ENCODE measurements at regions not wholly inside any gene's neighbourhood (a gene's known extent, or its start where the extent isn't known, plus 50 kb on each side); places are given as distances from the start of the nearest gene placed in this dataset.

DNA sequence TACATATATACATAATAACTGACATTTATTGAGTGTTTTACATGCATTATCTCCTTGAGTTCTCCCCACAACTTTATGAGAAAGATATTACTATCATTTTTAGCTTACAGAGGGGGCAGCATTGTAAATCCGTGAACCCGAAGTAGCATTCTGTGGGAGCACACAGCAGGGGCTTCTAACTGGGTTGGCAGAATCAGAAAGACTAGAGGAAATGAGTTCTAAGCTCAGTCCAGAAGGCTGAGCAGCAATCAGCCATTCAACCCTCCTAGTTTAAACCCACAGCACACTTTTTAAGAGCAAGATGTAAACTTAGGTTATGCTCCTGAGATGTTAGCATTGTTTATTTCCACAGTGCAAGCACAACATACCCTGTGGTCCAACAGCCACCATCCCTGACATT lies 177.2 kb downstream of the TMEM38B start:
- no TSS peak for BruUV-seq (replicated peaks)
- Histone ChIP-seq H4K20me1 (replicated peaks; ENCODE audit: control insufficient read depth, extremely low read depth, insufficient read depth, low read length) (no peaks in the 10 kb centered on the region), H3K79me2 (ENCODE audit: control insufficient read depth, insufficient read depth, low read length) (no peaks in the 10 kb centered on the region), H3K9ac (replicated peaks; ENCODE audit: extremely low read depth, insufficient read depth, low read length) (no peak overlapping the region), H3K27me3 (ENCODE audit: control insufficient read depth in 2 of 2, insufficient read depth in 2 of 2, low read length in 2 of 2) (no peaks in the 10 kb centered on the region), H3K9me3 (replicated peaks; ENCODE audit: control insufficient read depth, insufficient read depth, low read length) (no peaks in the 10 kb centered on the region), H3K4me2 (ENCODE audit: insufficient read depth, low read length) (no peak overlapping the region), H3K27ac (ENCODE audit: insufficient read depth, low read depth, low read length) (no peak overlapping the region), H3K4me1 (ENCODE audit: control insufficient read depth, extremely low read depth, insufficient read depth, low read length) (no peaks in the 10 kb centered on the region), H2AFZ (ENCODE audit: low read depth, low read length) (no peak overlapping the region), H3K36me3 (ENCODE audit: control insufficient read depth in 2 of 2, extremely low read depth in 1 of 2, insufficient read depth in 2 of 2, low read length in 2 of 2) (no peaks in the 10 kb centered on the region), H3K9me1 (replicated peaks; ENCODE audit: control insufficient read depth, extremely low read depth, insufficient read depth, low read length) (no peaks in the 10 kb centered on the region), H3K4me3 (replicated peaks in 1 of 3; ENCODE audit: insufficient read depth in 1 of 3, low read depth in 1 of 3, low read length in 3 of 3) (no peak overlapping the region)
- intact Hi-C loops (cut with micrococcal nuclease) (no loop called here), dilution Hi-C loops (cut with MboI; ENCODE audit: extremely low pct_ligation_motif_present, low sequenced_read_pairs) (no loop called here)
- CTCF ChIA-PET, result interaction anchor here (0.9 to 1.4 kb wide), 2 partner anchors 10 to 12 kb away, joined by 3 to 7 read pairs; no protein-coding TSS in a partner anchor
- FAIRE-seq, result no peak
- POLR2A ChIA-PET, result no interaction called here
- DNase-seq (ENCODE audit: low read depth, low spot score), result no peak
- TF ChIP-seq MAX (IDR thresholded peaks at IDR 0.05; ENCODE audit: insufficient read depth, insufficient read length) (no peak), GATA2 (IDR thresholded peaks at IDR 0.05; ENCODE audit: insufficient read depth, insufficient read length, low read depth, low read length) (no peak), FOS (IDR thresholded peaks at IDR 0.05; ENCODE audit: borderline replicate concordance, insufficient read depth, low read length) (no peak), JUN (IDR thresholded peaks at IDR 0.05; ENCODE audit: borderline replicate concordance, insufficient read depth, insufficient read length, low read depth) (no peak), POLR2AphosphoS5 (IDR thresholded peaks at IDR 0.05; ENCODE audit: insufficient read depth, low read depth, low read length) (no peak), MYC (IDR thresholded peaks at IDR 0.05; ENCODE audit: low read depth, low read length) (no peak), EZH2 (IDR thresholded peaks at IDR 0.05; ENCODE audit: borderline replicate concordance, low read depth, low read length, severe bottlenecking) (no peak), POLR2A (IDR thresholded peaks at IDR 0.05; ENCODE audit: low read depth, low read length) (no peak)
- TF ChIP-seq, protein P1, sequence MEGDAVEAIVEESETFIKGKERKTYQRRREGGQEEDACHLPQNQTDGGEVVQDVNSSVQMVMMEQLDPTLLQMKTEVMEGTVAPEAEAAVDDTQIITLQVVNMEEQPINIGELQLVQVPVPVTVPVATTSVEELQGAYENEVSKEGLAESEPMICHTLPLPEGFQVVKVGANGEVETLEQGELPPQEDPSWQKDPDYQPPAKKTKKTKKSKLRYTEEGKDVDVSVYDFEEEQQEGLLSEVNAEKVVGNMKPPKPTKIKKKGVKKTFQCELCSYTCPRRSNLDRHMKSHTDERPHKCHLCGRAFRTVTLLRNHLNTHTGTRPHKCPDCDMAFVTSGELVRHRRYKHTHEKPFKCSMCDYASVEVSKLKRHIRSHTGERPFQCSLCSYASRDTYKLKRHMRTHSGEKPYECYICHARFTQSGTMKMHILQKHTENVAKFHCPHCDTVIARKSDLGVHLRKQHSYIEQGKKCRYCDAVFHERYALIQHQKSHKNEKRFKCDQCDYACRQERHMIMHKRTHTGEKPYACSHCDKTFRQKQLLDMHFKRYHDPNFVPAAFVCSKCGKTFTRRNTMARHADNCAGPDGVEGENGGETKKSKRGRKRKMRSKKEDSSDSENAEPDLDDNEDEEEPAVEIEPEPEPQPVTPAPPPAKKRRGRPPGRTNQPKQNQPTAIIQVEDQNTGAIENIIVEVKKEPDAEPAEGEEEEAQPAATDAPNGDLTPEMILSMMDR (IDR thresholded peaks at IDR 0.05; ENCODE audit: extremely low read depth in 1 of 2, insufficient read depth in 1 of 2, low read depth in 1 of 2, low read length in 2 of 2), result no peak
